ENCODE measurements at regions not wholly inside any gene's neighbourhood (a gene's known extent, or its start where the extent isn't known, plus 50 kb on each side); places are given as distances from the start of the nearest gene placed in this dataset.

- no peak for TF ChIP-seq CTCF (IDR thresholded peaks at IDR 0.05)
- no peak for TF ChIP-seq POLR2A (IDR thresholded peaks at IDR 0.05)
- TF ChIP-seq POLR2AphosphoS5 (IDR thresholded peaks at IDR 0.05) = no peak
- TF ChIP-seq EP300 (IDR thresholded peaks at IDR 0.05) = no peak
These were observed 115.8 kb upstream of the RASEF start for GRCh38 chr9:83178717-83179116.
